Body of pancreas (tissue), 4 donors: ENCODE measurements at regions not wholly inside any gene's neighbourhood (a gene's known extent, or its start where the extent isn't known, plus 50 kb on each side); places are given as distances from the start of the nearest gene placed in this dataset.

Experiments
- POLR2A ChIP-seq, 3 donors: fragments of 450-650 bp; IDR thresholded peaks; one replicate each; pipeline ENCODE4 v1.6.1; 2016; ENCODE audit warnings: antibody characterized with exemption in 3 of 3, mild to moderate bottlenecking in 2 of 3
- TF ChIP-seq, protein P1 (sequence below), 7 experiments: fragments of 450-650 bp in 4 of 7; fragments of 200-600 bp in 3 of 7; sonication (generic) in 3 of 7; IDR thresholded peaks; one replicate each; pipeline ENCODE4 v1.5.1; 2016 to 2019; ENCODE audit warnings: antibody characterized with exemption in 7 of 7

DNA sequence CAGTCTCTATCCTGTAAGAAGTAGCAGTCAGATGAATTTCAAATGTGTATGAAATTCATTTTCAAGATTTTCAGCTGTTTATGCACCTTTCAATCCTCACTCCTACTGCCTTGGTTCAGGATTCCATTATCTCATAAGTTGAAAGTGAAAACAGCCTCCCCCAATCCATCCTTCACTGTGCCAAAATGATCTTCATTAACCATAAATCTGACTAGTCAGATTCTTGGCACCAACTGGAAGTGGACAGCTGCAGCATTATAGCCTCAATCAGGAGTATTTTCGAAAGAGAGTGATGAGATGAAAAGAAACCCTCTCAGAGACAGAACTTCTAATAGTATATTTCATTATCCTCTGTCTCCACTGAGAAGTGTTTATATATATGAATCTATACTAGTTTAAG lies 365.3 kb upstream of the PDGFD start:
- TF ChIP-seq, protein P1, sequence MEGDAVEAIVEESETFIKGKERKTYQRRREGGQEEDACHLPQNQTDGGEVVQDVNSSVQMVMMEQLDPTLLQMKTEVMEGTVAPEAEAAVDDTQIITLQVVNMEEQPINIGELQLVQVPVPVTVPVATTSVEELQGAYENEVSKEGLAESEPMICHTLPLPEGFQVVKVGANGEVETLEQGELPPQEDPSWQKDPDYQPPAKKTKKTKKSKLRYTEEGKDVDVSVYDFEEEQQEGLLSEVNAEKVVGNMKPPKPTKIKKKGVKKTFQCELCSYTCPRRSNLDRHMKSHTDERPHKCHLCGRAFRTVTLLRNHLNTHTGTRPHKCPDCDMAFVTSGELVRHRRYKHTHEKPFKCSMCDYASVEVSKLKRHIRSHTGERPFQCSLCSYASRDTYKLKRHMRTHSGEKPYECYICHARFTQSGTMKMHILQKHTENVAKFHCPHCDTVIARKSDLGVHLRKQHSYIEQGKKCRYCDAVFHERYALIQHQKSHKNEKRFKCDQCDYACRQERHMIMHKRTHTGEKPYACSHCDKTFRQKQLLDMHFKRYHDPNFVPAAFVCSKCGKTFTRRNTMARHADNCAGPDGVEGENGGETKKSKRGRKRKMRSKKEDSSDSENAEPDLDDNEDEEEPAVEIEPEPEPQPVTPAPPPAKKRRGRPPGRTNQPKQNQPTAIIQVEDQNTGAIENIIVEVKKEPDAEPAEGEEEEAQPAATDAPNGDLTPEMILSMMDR (IDR thresholded peaks at IDR 0.05), result no peak
- no peak for TF ChIP-seq POLR2A (IDR thresholded peaks at IDR 0.05)
